Esophagus squamous epithelium (tissue), 4 donors: ENCODE measurements at regions not wholly inside any gene's neighbourhood (a gene's known extent, or its start where the extent isn't known, plus 50 kb on each side); places are given as distances from the start of the nearest gene placed in this dataset.

Experiments used
- CTCF ChIP-seq, 6 experiments: fragments of 450-650 bp in 4 of 6; fragments of 200-600 bp in 2 of 6; sonication (generic) in 2 of 6; IDR thresholded peaks; one replicate each; pipeline ENCODE4 v1.5.1; 2016 to 2019; ENCODE audit warnings: antibody characterized with exemption in 6 of 6, mild to moderate bottlenecking in 4 of 6, moderate library complexity in 4 of 6
- POLR2A ChIP-seq, 4 donors: fragments of 450-650 bp; IDR thresholded peaks; one replicate each; pipeline ENCODE4 v1.6.1; 2017; ENCODE audit warnings: antibody characterized with exemption in 4 of 4, mild to moderate bottlenecking in 4 of 4, moderate library complexity in 3 of 4

GRCh38 chr4:178090640-178091411, 648.6 kb upstream of the AGA start:
- TF ChIP-seq CTCF (IDR thresholded peaks at IDR 0.05) = no peak
- TF ChIP-seq POLR2A (IDR thresholded peaks at IDR 0.05) = no peak
